GM23248 (cell line): ENCODE measurements at regions not wholly inside any gene's neighbourhood (a gene's known extent, or its start where the extent isn't known, plus 50 kb on each side); places are given as distances from the start of the nearest gene placed in this dataset.

Experiments
- DNase-seq: peaks from one replicate; pipeline ENCODE4 v3.0.0-alpha.2; 2015
- H2AFZ ChIP-seq: fragments of 200-600 bp; sonication (generic); 2 replicates; pipeline ENCODE4 v1.6.1; 2016; ENCODE audit warnings: antibody characterized with exemption
- H3F3A ChIP-seq: fragments of 200-600 bp; sonication (generic); 2 replicates; pipeline ENCODE4 v1.6.1; 2016; ENCODE audit warnings: mild to moderate bottlenecking, antibody characterized with exemption, mixed run types; ENCODE audit not compliant: insufficient read depth
- H3K27ac ChIP-seq: fragments of 200-600 bp; sonication (generic); 2 replicates; pipeline ENCODE4 v1.5.1; 2016; ENCODE audit warnings: mild to moderate bottlenecking
- H3K27me3 ChIP-seq: fragments of 200-600 bp; sonication (generic); replicated peaks from 2 replicates; pipeline ENCODE4 v1.6.1; 2016; ENCODE audit warnings: mild to moderate bottlenecking; ENCODE audit not compliant: insufficient read depth
- H3K36me3 ChIP-seq: fragments of 200-600 bp; sonication (generic); 2 replicates; pipeline ENCODE4 v1.6.1; 2016; ENCODE audit warnings: low read depth, mild to moderate bottlenecking
- H3K4me1 ChIP-seq: fragments of 200-600 bp; sonication (generic); 2 replicates; pipeline ENCODE4 v1.6.1; 2016; ENCODE audit warnings: mild to moderate bottlenecking; ENCODE audit not compliant: insufficient read depth
- H3K4me2 ChIP-seq: fragments of 200-600 bp; sonication (generic); one replicate; pipeline ENCODE4 v1.6.1; 2016; ENCODE audit warnings: mild to moderate bottlenecking; ENCODE audit not compliant: unreplicated experiment
- H3K4me3 ChIP-seq: fragments of 200-600 bp; sonication (generic); 2 replicates; pipeline ENCODE4 v1.5.1; 2016; ENCODE audit warnings: mild to moderate bottlenecking
- H3K79me2 ChIP-seq: fragments of 200-600 bp; sonication (generic); 2 replicates; pipeline ENCODE4 v1.6.1; 2016; ENCODE audit warnings: mild to moderate bottlenecking; ENCODE audit not compliant: insufficient read depth
- H3K9ac ChIP-seq: fragments of 200-600 bp; sonication (generic); 2 replicates; pipeline ENCODE4 v1.6.1; 2016; ENCODE audit warnings: mild to moderate bottlenecking
- H3K9me2 ChIP-seq: fragments of 200-600 bp; sonication (generic); 2 replicates; pipeline ENCODE4 v1.6.1; 2016; ENCODE audit warnings: mixed run types, mild to moderate bottlenecking, moderate library complexity; ENCODE audit not compliant: insufficient read depth
- H3K9me3 ChIP-seq: fragments of 200-600 bp; sonication (generic); one replicate; pipeline ENCODE4 v1.6.1; 2017; ENCODE audit warnings: low read depth
- H4K20me1 ChIP-seq: fragments of 200-600 bp; sonication (generic); 2 replicates; pipeline ENCODE4 v1.6.0; 2016; ENCODE audit not compliant: insufficient read depth
- EZH2 ChIP-seq: fragments of 200-600 bp; sonication (generic); IDR thresholded peaks from 2 replicates; pipeline ENCODE4 v1.6.1; 2018; ENCODE audit warnings: antibody characterized with exemption, mild to moderate bottlenecking; ENCODE audit not compliant: insufficient read depth, poor library complexity, severe bottlenecking
- EZH2phosphoT487 ChIP-seq: fragments of 200-600 bp; sonication (generic); IDR thresholded peaks from 2 replicates; pipeline ENCODE4 v1.6.1; 2018; ENCODE audit warnings: antibody characterized with exemption, moderate library complexity, mild to moderate bottlenecking, low read depth; ENCODE audit not compliant: insufficient read depth
- WGBS, 2 experiments: methylation state at CpG; one replicate each; pipeline ENCODE4 v1.1.6; 2015 to 2017; ENCODE audit warnings: low lambda C conversion rate in 2 of 2, low coverage in 1 of 2; ENCODE audit errors: missing lambda C conversion rate in 2 of 2; 5-methylcytosine and 5-hydroxymethylcytosine counted together
- in situ Hi-C: fragments of 300-500 bp; cut with MboI; formaldehyde crosslinking; loops from 2 replicates; pipeline ENCODE4 v1.15.0; 2020

GRCh38 chr10:118412132-118412760, 70.1 kb upstream of the FAM204A start:
- H3F3A ChIP-seq: no peaks in the 10 kb centered on the region
- no peak for TF ChIP-seq EZH2
- no peak for TF ChIP-seq EZH2phosphoT487
- in situ Hi-C loops: no loop called here
- no peaks in the 10 kb centered on the region for H3K9me3 ChIP-seq
- no peaks in the 10 kb centered on the region for H4K20me1 ChIP-seq
- H2AFZ ChIP-seq: no peak overlapping the region
- H3K4me2 ChIP-seq: no peak overlapping the region
- H3K27ac ChIP-seq: no peak overlapping the region
- H3K79me2 ChIP-seq: no peaks in the 10 kb centered on the region
- no peak for DNase-seq
- WGBS, 2 experiments: 69 to 71% methylated on average over 8 of the region's 8 CpGs
- no peaks in the 10 kb centered on the region for H3K9me2 ChIP-seq
- H3K4me1 ChIP-seq: no peaks in the 10 kb centered on the region
- no peak overlapping the region for H3K4me3 ChIP-seq
- no peak overlapping the region for H3K9ac ChIP-seq
- H3K36me3 ChIP-seq: no peaks in the 10 kb centered on the region
- peaks cover 44% of the 10 kb centered on the region for H3K27me3 ChIP-seq

GRCh38 chr10:118409295-118409694, 67.2 kb upstream of the FAM204A start:
- Histone ChIP-seq H3K36me3 (no peaks in the 10 kb centered on the region), H3K27me3 (peaks cover 33% of the 10 kb centered on the region), H3F3A (no peaks in the 10 kb centered on the region), H3K4me3 (no peak overlapping the region), H3K9ac (no peak overlapping the region), H3K9me2 (no peaks in the 10 kb centered on the region), H3K79me2 (no peaks in the 10 kb centered on the region), H2AFZ (no peak overlapping the region), H3K9me3 (no peaks in the 10 kb centered on the region), H3K4me1 (no peaks in the 10 kb centered on the region), H4K20me1 (no peaks in the 10 kb centered on the region), H3K27ac (no peak overlapping the region), H3K4me2 (no peak overlapping the region)
- no peak for TF ChIP-seq EZH2
- no peak for TF ChIP-seq EZH2phosphoT487
- in situ Hi-C loops: no loop called here
- WGBS, 2 experiments: 50 to 66% methylated on average over 6 of the region's 6 CpGs
- DNase-seq: no peak

GRCh38 chr10:118408181-118408580, 66.1 kb upstream of the FAM204A start:
- H3K27me3 ChIP-seq: peaks cover 25% of the 10 kb centered on the region
- H3K4me3 ChIP-seq: no peak overlapping the region
- in situ Hi-C loops: no loop called here
- H3K36me3 ChIP-seq: no peaks in the 10 kb centered on the region
- H3F3A ChIP-seq: no peaks in the 10 kb centered on the region
- no peak for DNase-seq
- H3K4me1 ChIP-seq: no peaks in the 10 kb centered on the region
- no peak overlapping the region for H3K9ac ChIP-seq
- H3K9me2 ChIP-seq: no peaks in the 10 kb centered on the region
- H3K9me3 ChIP-seq: no peaks in the 10 kb centered on the region
- TF ChIP-seq EZH2 (no peak), EZH2phosphoT487 (no peak)
- H3K27ac ChIP-seq: no peak overlapping the region
- no peak overlapping the region for H3K4me2 ChIP-seq
- no peaks in the 10 kb centered on the region for H3K79me2 ChIP-seq
- no peak overlapping the region for H2AFZ ChIP-seq
- H4K20me1 ChIP-seq: no peaks in the 10 kb centered on the region
- 65% methylated on average over 9 of the region's 9 CpGs for WGBS, 2 experiments

GRCh38 chr10:118407777-118408176, 65.7 kb upstream of the FAM204A start:
- no peak overlapping the region for H3K9ac ChIP-seq
- in situ Hi-C loops: no loop called here
- 50 to 60% methylated on average over 5 of the region's 5 CpGs for WGBS, 2 experiments

GRCh38 chr10:118407026-118407425, 64.9 kb upstream of the FAM204A start:
- no peaks in the 10 kb centered on the region for H3K36me3 ChIP-seq
- no peaks in the 10 kb centered on the region for H3K9me2 ChIP-seq
- H3K9ac ChIP-seq: no peak overlapping the region
- no peaks in the 10 kb centered on the region for H3K9me3 ChIP-seq
- no peaks in the 10 kb centered on the region for H3F3A ChIP-seq
- H3K79me2 ChIP-seq: no peaks in the 10 kb centered on the region
- H3K27ac ChIP-seq: no peak overlapping the region
- no peaks in the 10 kb centered on the region for H3K4me1 ChIP-seq
- TF ChIP-seq EZH2 (no peak), EZH2phosphoT487 (no peak)
- H3K4me3 ChIP-seq: no peak overlapping the region
- DNase-seq: no peak
- no peak overlapping the region for H2AFZ ChIP-seq
- in situ Hi-C loops: no loop called here
- H4K20me1 ChIP-seq: no peaks in the 10 kb centered on the region
- no peak overlapping the region for H3K4me2 ChIP-seq
- peaks cover 20% of the 10 kb centered on the region for H3K27me3 ChIP-seq

More at GRCh38 chr10:118407777-118408176, 65.7 kb upstream of the FAM204A start:
- Histone ChIP-seq H3K79me2 (no peaks in the 10 kb centered on the region), H3K9me2 (no peaks in the 10 kb centered on the region), H3K36me3 (no peaks in the 10 kb centered on the region), H4K20me1 (no peaks in the 10 kb centered on the region), H3K4me2 (no peak overlapping the region), H2AFZ (no peak overlapping the region), H3K27me3 (peaks cover 24% of the 10 kb centered on the region), H3F3A (no peaks in the 10 kb centered on the region), H3K4me3 (no peak overlapping the region), H3K27ac (no peak overlapping the region), H3K9me3 (no peaks in the 10 kb centered on the region), H3K4me1 (no peaks in the 10 kb centered on the region)
- no peak for DNase-seq
- TF ChIP-seq EZH2: no peak
- no peak for TF ChIP-seq EZH2phosphoT487
